NCI-H446 treated with DMSO at 0.1 percent for 48 hours (cell line): ENCODE measurements at regions not wholly inside any gene's neighbourhood (a gene's known extent, or its start where the extent isn't known, plus 50 kb on each side); places are given as distances from the start of the nearest gene placed in this dataset.

Experiments
- DNase-seq: peaks from one replicate; lab custom pipeline; 2025; lab: John Stamatoyannopoulos, UW

DNA sequence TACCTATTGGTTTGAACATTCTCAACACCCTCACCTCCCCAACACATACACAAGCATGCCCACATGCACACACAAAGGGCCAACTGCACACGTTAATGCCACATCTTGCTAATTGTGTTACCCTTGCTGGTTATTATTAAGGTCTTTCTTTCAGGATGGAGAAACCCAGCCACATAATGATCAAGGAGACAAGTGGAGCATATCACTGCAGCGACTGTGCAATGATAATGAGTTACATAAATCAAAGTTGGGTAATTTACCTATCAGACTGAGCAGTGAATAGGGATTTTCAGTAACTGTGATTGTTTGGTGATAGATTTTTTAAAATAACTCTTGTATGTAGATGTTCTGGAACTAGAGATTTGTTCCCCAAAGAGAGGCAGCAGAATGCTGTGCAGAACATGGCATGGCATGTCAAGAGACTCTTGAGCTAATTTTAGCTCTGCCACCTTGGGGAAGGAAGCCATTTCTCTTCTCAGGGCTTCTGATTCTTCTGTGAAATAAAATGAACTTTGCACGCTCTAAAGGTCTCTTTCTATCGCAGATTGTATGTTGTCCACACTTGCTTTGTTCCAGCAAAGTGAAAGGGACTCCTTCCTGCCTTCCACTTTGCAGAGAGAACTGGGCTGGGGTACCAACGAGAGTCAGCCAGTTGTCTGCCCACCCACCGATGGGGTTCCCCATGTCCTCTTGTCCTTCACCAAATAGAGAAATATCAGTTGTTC, 126.0 kb upstream of the CAMK1G start:
- DNase-seq, result no peak

DNA sequence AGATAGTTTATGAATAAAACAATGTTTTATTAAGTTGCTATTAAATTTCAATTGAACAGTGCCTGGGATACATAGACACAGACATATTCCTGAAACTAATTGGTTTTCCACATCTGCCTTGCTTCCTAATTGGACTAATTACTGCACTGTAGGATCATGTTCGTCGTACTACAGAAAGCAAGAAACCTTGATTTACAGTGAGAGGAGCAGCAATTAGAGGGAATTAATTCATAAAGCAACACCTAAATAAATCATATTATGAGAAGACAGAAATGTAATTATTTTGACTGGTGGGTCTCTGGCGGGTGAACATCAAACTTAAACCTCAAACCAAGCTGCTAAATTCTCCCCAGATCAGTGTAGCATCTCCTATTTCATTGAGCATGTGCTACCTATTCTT, 124.6 kb upstream of the CAMK1G start:
- DNase-seq, result no peak

DNA sequence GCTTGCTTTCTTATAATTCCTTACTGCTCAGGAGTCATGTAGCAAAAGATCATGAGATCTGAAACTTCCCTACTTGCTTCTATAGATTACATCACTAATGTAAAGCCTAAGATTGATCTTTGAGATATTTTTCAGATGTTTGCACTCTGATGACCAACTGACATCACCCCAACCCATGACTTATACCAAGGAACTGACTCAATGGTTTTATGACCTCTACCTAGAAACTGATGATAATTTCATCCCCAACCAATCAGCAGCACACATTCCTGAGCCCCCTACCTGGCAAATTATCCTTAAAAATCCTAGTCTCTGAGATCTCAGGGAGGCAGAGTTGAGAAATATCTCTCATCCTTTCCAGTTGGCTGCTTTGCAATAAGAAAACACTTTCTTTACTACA, 122.3 kb upstream of the CAMK1G start:
- no peak for DNase-seq

DNA sequence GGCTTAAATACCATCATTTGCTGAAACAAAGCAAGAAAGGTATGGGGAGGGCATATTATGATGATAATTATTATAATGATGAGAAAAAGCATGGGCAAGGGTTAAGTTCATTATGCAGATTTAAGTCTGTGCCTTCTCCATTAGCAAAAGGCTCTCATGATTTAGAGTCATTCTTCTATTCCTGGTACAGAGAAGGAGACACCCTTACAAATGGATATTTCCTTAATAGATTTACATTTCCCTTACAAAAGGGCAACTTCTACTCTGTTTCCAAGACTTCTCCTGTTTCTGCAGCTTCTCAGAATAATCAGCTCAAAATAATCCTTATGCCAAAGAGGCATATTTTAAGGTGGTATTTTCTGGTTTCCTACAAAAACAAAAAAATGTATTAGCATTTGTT, 121.1 kb upstream of the CAMK1G start:
- DNase-seq, result no peak

DNA sequence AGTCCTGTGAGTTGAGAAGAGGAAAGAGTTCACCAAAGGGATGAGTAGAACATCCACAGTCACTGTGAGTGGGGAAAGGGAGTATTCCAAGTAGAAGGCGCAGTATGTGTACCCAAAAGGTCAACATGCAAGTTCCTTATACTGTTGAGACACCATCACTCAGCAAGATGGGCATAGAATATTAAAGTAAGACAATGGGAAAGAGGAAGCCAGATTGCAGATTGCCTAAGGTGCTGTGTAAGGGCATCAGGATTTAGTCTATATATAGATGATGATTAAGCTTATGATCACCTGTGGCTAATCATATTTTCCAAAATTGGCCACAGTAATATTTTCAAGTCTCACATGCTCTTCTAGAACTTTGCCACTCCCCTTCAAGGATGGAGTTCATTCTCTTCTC, 120.1 kb upstream of the CAMK1G start:
- DNase-seq, result no peak

DNA sequence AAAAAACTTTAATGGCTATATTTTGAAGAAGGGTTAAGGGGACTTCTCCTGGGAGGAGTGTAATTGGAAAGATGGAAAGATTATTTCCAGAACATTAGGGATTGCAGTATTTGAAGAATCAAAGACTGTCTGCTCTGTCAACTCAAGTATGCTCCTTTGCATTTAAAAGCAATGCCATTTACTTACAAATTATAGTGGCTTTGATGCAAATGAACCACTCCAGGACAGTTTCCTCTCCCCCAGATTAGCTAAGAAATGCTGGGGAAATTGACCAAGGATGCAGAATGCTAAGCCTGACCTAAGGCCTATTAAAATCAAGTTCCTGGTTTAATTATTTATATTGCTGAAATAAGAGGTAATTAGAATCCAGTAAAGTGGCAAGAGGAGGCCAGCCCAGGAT, 110.5 kb upstream of the CAMK1G start:
- DNase-seq, result no peak

DNA sequence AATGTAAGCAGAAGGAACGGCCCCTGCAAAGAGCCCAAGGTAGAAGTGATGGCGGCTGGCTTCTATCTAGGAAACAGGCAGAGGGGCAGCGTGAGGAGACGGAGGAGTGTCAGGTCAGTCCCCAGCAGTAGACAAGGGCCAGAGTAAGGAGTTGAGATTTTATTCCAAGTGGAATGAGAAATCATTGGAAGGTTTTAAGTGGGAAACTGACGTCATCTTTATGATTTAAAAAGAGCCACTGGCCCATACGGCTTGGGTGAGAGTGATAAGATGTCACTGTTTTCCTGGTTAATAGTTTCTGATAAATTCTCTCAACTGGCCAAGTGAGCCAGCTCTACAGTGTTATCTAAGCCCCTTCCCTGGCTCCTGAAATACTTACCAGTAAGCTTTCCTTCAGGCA, 103.2 kb upstream of the CAMK1G start:
- DNase-seq, result no peak

DNA sequence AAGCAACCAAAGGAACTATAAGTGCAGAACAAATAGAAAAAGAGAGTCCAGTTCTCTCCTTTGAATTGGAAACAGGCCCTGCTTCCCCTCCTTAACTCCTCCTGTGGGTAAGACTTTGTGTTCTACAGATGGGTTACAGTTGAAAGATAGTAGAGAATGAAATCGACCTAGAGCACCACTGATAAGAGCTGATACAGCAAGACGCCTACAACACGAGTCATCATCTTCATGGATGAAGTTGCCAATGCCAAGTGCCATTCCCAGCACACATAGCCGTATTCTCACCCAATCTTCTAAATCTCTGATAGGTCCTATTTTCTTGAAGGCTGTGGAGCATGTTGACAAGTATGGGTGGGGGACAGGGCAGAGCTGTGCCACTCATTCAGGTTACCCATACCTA, 99.8 kb upstream of the CAMK1G start:
- DNase-seq, result no peak

DNA sequence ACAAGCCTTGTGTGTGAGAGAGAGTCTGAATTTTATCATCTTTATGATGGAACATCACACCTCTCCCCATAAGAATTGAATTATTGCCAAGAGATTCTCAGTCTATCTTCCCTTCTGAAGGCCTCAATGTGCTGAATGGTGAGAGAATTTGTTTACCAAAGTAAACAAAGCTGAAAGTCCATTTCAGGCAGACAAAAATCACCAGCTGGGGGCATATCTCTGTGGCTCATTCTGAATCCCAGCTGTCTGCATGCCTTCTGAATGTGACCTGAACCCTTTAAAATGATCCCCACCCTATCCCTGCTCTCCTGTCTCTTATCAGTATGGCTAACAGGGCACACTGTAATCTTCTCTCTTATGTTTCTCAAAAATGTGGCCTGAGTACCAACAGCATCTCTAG, 99.1 kb upstream of the CAMK1G start:
- DNase-seq, result peak; percentile 33

DNA sequence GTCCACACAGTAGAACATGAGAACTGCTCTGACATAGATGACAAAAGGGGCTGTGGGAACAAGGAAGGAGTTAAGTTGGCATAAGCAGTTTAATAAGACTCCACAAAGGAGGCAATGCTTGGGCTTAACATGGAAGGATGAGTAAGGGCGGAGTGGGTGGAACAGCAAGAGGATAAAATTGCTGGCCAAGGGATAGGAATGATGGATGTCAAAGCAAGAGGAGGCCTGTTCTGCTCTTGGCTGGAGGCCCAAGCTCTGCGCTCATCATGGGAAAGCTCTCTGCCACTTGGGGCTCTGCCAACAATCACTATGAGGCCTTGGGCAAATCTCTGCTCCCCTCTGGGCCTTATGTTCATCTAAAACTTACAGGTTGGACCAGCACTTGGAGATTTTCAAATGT, 98.3 kb upstream of the CAMK1G start:
- DNase-seq, result peak; percentile 100

DNA sequence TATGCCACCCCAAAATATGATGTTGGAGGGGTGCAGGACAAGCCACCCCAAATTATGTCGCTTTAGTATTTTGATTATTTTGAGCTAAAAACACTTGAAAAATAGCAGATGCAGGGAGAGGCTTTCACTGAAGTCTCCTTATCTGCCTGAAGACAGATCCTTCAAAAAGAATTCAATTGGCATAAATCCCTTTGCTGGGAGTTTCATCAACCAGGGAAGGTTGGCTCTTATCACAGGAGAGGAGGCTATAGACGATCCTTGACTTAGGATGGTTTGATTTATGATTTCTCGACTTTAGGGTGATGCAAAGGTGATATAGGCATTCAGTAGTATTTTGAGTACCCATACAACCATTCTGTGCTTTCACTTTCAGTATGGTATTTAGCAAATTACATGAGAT, 97.8 kb upstream of the CAMK1G start:
- DNase-seq, result peak; percentile 28

DNA sequence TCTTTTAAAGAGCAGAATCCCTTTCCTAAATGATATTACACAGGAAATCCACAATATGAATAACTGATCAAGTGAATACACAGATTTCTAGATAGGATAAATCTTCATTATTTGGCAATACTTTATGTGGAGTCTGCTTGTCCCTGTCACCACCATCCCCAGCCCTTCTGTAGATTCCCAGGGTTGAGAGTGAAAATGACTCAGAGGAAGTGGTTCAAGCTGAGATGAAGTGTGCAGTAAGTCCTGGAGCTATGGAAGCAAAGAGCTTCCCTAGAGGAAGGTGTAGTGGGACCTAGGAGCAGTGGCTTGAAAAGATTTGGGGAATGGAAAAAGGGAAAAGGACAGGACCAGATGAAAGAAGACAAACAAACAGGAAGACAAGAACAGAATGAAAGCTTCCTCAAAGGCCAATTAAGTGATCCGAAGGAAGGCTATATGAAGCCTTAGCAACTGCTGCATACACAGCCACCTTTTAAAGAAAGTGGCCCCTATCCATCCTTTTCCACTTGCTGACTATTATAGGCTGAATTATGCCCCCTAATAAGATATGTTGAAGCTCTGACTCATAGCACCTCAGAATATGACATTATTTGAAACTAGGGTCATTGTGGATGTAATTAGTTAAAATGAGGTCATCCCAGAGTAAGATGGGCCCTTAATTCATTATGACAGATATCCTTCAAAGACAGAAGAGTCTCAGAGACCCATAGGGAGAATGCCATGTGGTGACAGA, 96.5 kb upstream of the CAMK1G start:
- no peak for DNase-seq

DNA sequence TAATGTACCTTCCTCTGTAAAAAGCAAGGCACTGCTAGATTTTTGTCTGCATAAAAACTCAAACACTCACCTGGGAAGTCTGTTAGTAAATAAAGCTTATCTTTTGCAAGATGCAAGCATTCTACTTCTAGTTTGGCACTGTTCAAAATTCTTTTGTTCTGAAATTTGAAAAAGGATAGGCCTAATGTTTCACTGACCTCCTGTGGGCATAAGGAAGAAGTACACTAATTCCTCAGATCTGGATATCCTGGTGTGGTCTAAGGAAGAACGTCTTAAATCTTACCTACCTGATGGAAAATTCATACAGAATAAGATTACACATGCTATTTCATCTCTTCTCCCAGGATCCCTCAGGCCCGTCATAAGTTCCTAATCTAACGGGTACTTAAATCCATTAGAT, 93.5 kb upstream of the CAMK1G start:
- peak; percentile 78 for DNase-seq

DNA sequence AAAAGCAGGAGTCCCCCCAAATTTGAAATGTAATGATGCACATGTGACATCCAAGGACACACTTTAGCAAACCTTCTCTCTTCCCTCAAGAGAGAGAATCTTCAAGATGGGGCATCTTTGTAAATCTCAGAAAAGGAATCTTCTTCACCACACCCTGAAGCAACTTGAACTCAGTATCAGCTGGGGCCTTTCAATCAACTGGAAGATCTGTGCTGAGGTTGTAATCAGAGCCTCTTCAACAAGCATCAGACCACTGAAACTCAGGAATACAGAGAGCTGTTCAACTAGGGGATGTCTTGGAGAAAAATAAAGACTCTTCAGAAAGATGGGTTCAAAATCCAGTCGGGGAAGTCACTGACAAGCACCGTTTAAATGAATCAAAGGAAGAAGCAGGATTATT, 92.5 kb upstream of the CAMK1G start:
- no peak for DNase-seq

DNA sequence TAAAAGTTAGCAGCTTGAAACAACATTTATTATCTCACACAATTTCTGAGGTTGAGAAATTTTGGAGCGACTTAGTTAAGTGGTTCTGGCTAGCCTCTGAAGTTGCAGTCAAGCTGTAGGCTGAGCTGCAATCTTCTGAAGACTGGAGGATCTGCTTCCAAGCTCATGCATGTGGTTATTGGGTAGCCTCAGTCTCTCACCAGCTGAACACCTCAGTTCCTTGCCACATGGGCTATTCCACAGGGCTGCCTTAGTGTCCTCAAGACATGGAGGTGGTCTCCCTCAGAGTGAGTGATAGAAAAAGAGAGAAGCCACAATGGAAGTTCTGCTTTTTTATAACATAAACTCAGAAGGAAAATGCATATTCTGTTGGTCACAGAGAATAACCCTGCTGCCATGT, 92.0 kb upstream of the CAMK1G start:
- DNase-seq, result no peak

DNA sequence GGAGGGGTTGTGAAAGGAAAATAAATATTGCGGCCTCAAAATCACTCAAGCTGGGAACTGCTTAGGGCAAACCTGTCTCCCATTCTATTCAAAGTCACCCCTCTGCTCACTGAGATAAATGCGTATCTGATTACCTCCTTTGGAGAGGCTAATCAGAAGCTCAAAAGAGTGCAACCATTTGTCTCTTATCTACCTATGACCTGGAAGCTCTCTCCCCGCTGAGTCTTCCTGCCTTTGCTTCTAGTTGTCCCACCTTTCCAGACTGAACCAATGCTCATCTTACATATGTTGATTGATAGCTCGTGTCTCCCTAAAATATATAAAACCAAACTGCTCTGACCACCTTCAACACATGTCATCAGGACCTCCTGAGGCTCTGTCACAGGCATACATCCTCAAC, 91.6 kb upstream of the CAMK1G start:
- no peak for DNase-seq

DNA sequence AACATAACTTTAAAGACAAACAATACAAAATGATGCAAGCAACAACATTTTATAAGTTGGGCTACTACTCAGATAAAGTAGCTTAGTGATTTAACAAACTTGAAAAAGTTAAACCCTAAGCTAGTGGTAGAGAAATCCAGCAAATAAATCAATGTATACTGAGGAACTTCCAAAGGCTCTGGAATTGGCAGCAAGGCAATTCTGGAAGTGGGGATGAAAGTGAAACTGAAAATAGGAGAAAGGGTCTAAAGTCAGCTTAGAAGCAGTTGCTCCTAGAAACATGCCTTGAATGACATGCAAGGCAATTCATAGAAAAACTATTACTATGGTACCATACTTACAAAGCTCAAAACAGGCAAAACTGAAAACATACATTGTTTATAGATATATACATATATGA, 90.0 kb upstream of the CAMK1G start:
- DNase-seq, result no peak

DNA sequence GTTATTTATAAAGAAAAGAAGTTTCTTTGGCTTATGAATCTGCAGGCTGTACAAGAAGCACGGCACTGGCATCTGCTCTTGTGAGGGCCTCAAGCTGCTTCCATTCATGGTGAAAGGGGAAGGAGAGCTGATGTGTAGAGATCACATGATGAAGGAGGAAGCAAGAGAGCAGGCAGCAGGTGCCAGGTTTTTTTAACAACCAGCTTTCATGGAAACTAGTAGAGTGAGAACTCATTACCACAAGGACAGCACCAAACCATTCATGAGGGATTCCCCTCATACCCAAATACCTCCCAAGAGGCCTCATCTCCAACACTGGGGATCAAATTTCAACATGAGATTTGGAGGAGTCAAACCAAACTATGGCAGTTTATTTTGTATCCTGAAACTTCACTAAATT, 85.8 kb upstream of the CAMK1G start:
- no peak for DNase-seq

DNA sequence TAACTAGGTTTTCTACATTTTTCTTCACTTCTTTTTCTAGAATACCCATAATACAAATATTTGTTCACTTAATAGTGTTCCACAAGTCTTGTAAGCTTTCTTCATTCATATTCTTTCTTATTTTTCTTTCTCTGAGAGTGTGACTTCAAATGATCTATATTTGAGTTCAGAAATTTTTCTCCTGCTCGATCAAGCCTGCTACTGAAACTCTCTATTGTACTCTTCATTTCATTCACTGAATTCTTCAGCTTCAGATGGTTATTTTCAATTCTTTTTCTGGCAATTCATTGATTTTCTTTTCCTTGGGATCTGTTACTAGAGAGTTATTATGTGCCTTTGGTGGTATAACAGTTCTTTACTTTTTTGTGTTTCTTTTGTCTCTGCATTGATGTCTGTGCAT, 82.5 kb upstream of the CAMK1G start:
- no peak for DNase-seq

DNA sequence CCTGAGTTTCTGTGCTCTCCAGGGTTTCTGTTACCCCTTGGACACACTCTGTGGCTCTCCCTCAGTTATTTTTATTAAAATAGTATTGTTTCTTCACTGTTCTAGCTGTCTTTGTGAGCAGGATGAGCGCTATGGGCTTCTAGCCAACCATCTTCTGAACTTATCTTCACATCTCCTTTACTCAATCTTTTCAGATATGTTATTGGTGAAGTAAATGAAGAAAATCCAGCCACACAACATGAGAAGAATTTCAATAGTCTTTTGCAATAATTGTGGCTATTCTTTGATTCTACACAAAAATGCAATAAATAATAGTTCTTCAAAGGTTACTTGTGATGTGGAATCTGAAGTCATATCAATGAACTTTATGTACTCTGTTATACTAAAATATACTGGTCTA, 80.3 kb upstream of the CAMK1G start:
- no peak for DNase-seq

DNA sequence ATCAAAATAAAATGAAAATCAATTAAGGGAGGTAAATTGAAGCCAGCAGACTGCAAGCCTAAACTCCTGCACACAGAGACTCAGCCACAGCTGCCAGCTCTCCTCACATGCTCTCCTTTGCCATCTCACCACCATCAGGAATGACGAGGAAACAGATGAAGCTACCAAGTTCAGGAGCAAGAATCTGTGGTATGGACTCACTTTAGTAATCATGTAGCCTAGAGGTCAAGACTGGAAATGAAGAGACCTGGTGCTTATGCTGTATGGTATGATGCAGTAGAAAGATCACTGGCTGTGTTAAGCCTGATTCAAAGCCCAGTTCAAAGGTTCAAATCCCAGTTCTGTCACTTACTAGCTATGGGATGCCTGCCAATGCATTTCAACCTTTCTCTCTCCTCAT, 78.9 kb upstream of the CAMK1G start:
- DNase-seq, result no peak

DNA sequence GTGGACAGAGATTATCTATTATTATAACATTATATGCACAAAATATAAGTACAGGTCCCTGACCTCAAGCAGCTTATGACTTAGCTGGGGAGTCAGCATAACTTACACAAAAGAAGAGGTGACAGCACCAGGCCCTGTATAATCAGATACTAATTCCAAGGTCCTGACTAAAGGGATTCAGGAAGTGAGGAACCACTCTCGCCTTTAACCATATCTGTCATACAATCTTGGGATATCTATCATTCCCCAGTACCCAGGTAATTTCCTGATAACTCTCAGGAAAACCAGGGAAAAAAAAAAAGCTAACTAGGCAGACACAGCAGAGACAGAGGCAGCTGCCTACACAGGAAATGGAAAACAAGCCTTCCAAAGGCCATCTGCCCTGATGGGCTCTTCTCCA, 78.5 kb upstream of the CAMK1G start:
- no peak for DNase-seq

DNA sequence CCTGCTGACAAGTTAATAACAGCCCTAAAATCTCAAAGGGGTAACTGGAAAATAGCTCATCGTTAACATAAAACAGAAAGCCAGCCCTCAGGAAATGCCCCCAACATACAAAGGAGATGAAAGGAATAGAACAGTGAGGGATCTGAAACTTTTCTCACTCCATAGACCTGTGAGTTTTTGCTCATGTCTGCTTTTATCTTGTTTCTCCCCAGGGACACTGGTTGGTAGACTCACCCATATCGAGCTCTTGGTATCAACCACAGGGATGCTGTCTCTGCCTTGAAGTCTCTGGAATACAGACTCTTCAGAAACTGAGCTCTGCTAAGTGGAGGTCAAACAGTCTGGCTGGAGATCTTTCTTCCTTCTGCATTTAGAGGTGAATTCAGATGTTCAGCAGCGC, 77.4 kb upstream of the CAMK1G start:
- DNase-seq, result no peak

DNA sequence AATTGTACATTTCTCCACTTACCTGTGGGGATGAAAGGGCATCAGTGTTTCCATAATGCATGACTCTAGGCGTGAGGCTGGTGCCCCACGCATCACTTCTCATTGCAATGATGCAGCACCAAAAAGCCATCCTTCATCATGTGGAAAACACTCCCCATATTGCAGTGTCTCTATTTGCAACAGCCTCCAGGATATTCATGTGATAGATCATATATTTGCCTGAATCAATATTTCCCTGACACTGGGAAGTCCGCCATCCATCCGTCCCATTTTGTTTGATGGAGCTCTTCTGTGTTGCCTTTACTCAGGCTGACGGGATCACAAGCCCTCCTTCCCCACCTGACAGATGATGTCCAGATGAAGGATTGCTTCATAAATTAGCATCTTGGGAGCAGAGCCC, 74.5 kb upstream of the CAMK1G start:
- no peak for DNase-seq
